Sigmoid colon (tissue), 6 donors: ENCODE measurements at regions not wholly inside any gene's neighbourhood (a gene's known extent, or its start where the extent isn't known, plus 50 kb on each side); places are given as distances from the start of the nearest gene placed in this dataset.

Experiments used
- DNase-seq: peaks from one replicate; pipeline ENCODE4 v3.0.0-alpha.2; 2019
- H3K27ac ChIP-seq, 4 donors: fragments of 200-600 bp; sonication (generic); one replicate each; pipeline ENCODE4 v1.5.1; 2016 to 2019; ENCODE audit warnings: mild to moderate bottlenecking in 1 of 4
- H3K27me3 ChIP-seq, 3 donors: fragments of 200-600 bp; sonication (generic); one replicate each; pipeline ENCODE4 v1.5.1; 2019; ENCODE audit warnings: mild to moderate bottlenecking in 1 of 3
- H3K36me3 ChIP-seq, 4 donors: fragments of 200-600 bp; sonication (generic); one replicate each; pipeline ENCODE4 v1.5.1; 2016 to 2019
- H3K4me1 ChIP-seq, 4 donors: fragments of 200-600 bp; sonication (generic); one replicate each; pipeline ENCODE4 v1.5.1; 2017 to 2019
- H3K4me3 ChIP-seq, 4 donors: fragments of 200-600 bp; sonication (generic); one replicate each; pipeline ENCODE4 v1.5.1; 2017 to 2019; ENCODE audit warnings: mild to moderate bottlenecking in 2 of 4, moderate library complexity in 1 of 4
- H3K9me3 ChIP-seq, 4 donors: fragments of 200-600 bp in 3 of 4; sonication (generic) in 3 of 4; one replicate each; pipeline versions ENCODE4 v1.5.1 to v1.6.1; 2013 to 2019
- CTCF ChIP-seq, 4 experiments: fragments of 450-650 bp in 3 of 4; fragments of 200-600 bp in 1 of 4; IDR thresholded peaks; one replicate each; pipeline ENCODE4 v1.5.1; 2016 to 2019; ENCODE audit warnings: antibody characterized with exemption in 4 of 4, mild to moderate bottlenecking in 3 of 4, moderate library complexity in 2 of 4
- EP300 ChIP-seq, 4 donors: sonication (generic); formaldehyde crosslinking; IDR thresholded peaks; one replicate each; pipeline ENCODE4 v1.6.1; 2017; ENCODE audit warnings: antibody characterized with exemption in 4 of 4
- POLR2A ChIP-seq, 2 donors: fragments of 450-650 bp; IDR thresholded peaks; one replicate each; pipeline ENCODE4 v1.6.1; 2016; ENCODE audit warnings: antibody characterized with exemption in 2 of 2, mild to moderate bottlenecking in 2 of 2, moderate library complexity in 2 of 2
- POLR2AphosphoS5 ChIP-seq, 4 donors: sonication (generic); formaldehyde crosslinking; IDR thresholded peaks; one replicate each; pipeline ENCODE4 v1.6.1; 2017; ENCODE audit warnings: antibody characterized with exemption in 4 of 4
- WGBS, 2 donors: extraction: QIAGEN DNeasy Blood & Tissue Kit; methylation state at CpG; one replicate each; pipeline ENCODE4 v1.1.7; 2013; 5-methylcytosine and 5-hydroxymethylcytosine counted together
- intact Hi-C: fragments of 100-400 bp; cut with DNase I; formaldehyde crosslinking; loops from one replicate; pipeline ENCODE4 v1.15.1; 2023
- donor health status: healthy with polysubstance abuse.
- donor health status: healthy.

GRCh38 chr10:131424836-131425491 lies 113.4 kb upstream of the TCERG1L start:
- H3K4me1 ChIP-seq, result peaks cover 0 to 15% (median 6%) of the 10 kb centered on the region in 4 donors
- no peak overlapping the region for H3K27ac ChIP-seq
- no peak for DNase-seq
- H3K27me3 ChIP-seq, result peaks cover 0 to 10% (median 0%) of the 10 kb centered on the region in 3 donors
- TF ChIP-seq EP300 (IDR thresholded peaks at IDR 0.05), result no peak
- TF ChIP-seq POLR2AphosphoS5 (IDR thresholded peaks at IDR 0.05), result no peak
- TF ChIP-seq CTCF (IDR thresholded peaks at IDR 0.05), result no peak
- no peak for TF ChIP-seq POLR2A (IDR thresholded peaks at IDR 0.05)
- intact Hi-C loops, result no loop called here
- no peak overlapping the region for H3K4me3 ChIP-seq
- no peaks in the 10 kb centered on the region for H3K36me3 ChIP-seq
- peaks cover 0 to 2% (median 0%) of the 10 kb centered on the region in 4 donors for H3K9me3 ChIP-seq
- WGBS, 2 donors, result 82 to 84% methylated on average over 12 of the region's 12 CpGs

GRCh38 chr10:131425752-131426533 lies 114.4 kb upstream of the TCERG1L start:
- TF ChIP-seq POLR2A (IDR thresholded peaks at IDR 0.05), result no peak
- no peak for TF ChIP-seq CTCF (IDR thresholded peaks at IDR 0.05)
- no peak for TF ChIP-seq POLR2AphosphoS5 (IDR thresholded peaks at IDR 0.05)
- TF ChIP-seq EP300 (IDR thresholded peaks at IDR 0.05), result no peak
- intact Hi-C loops, result no loop called here

GRCh38 chr10:131426534-131426898 lies 115.0 kb upstream of the TCERG1L start:
- DNase-seq, result no peak
- H3K27ac ChIP-seq, result no peak overlapping the region
- peaks cover 0 to 21% (median 0%) of the 10 kb centered on the region in 3 donors for H3K27me3 ChIP-seq
- H3K9me3 ChIP-seq, result peaks cover 0 to 2% (median 0%) of the 10 kb centered on the region in 4 donors
- WGBS, 2 donors, result 45 to 60% methylated on average over 9 of the region's 9 CpGs
- no peaks in the 10 kb centered on the region for H3K36me3 ChIP-seq
- intact Hi-C loops, result no loop called here
- no peak for TF ChIP-seq EP300 (IDR thresholded peaks at IDR 0.05)
- no peak for TF ChIP-seq CTCF (IDR thresholded peaks at IDR 0.05)
- TF ChIP-seq POLR2A (IDR thresholded peaks at IDR 0.05), result no peak
- no peak for TF ChIP-seq POLR2AphosphoS5 (IDR thresholded peaks at IDR 0.05)
- peaks cover 0 to 15% (median 6%) of the 10 kb centered on the region in 4 donors for H3K4me1 ChIP-seq
- H3K4me3 ChIP-seq, result no peak overlapping the region

More at GRCh38 chr10:131425752-131426533, 114.4 kb upstream of the TCERG1L start:
- peaks cover 0 to 2% (median 0%) of the 10 kb centered on the region in 4 donors for H3K9me3 ChIP-seq
- H3K4me1 ChIP-seq, result peaks cover 0 to 15% (median 6%) of the 10 kb centered on the region in 4 donors
- H3K27me3 ChIP-seq, result peaks cover 0 to 16% (median 0%) of the 10 kb centered on the region in 3 donors
- WGBS, 2 donors, result 66 to 73% methylated on average over 11 of the region's 11 CpGs
- H3K4me3 ChIP-seq, result no peak overlapping the region
- no peaks in the 10 kb centered on the region for H3K36me3 ChIP-seq
- no peak overlapping the region for H3K27ac ChIP-seq
- DNase-seq, result no peak

- Histone ChIP-seq H3K27me3 (peaks cover 0 to 21% (median 0%) of the 10 kb centered on the region in 3 donors), H3K27ac (no peak overlapping the region), H3K4me3 (no peak overlapping the region), H3K9me3 (peaks cover 0 to 2% (median 0%) of the 10 kb centered on the region in 4 donors), H3K4me1 (peaks cover 0 to 15% (median 6%) of the 10 kb centered on the region in 4 donors), H3K36me3 (no peaks in the 10 kb centered on the region)
- WGBS, 2 donors, result 7 to 16% methylated on average over 8 of the region's 8 CpGs
- intact Hi-C loops, result no loop called here
- TF ChIP-seq POLR2AphosphoS5 (IDR thresholded peaks at IDR 0.05) (no peak), CTCF (IDR thresholded peaks at IDR 0.05) (no peak), EP300 (IDR thresholded peaks at IDR 0.05) (no peak), POLR2A (IDR thresholded peaks at IDR 0.05) (no peak)
- no peak for DNase-seq
Observed at GRCh38 chr10:131427281-131427680, 115.8 kb upstream of the TCERG1L start.
